ENCODE measurements at regions not wholly inside any gene's neighbourhood (a gene's known extent, or its start where the extent isn't known, plus 50 kb on each side); places are given as distances from the start of the nearest gene placed in this dataset.

GRCh38 chr21:35203093-35203977, 154.2 kb upstream of the RUNX1 start:
- in situ Hi-C loops (cut with HindIII; ENCODE audit: low sequenced_read_pairs), result no loop called here
- no peak overlapping the region for H3K4me3 ChIP-seq (ENCODE audit: low read depth, low read length)
- peak; percentile 93 for DNase-seq (ENCODE audit: low read depth, low spot score)
- TF ChIP-seq, protein P1, sequence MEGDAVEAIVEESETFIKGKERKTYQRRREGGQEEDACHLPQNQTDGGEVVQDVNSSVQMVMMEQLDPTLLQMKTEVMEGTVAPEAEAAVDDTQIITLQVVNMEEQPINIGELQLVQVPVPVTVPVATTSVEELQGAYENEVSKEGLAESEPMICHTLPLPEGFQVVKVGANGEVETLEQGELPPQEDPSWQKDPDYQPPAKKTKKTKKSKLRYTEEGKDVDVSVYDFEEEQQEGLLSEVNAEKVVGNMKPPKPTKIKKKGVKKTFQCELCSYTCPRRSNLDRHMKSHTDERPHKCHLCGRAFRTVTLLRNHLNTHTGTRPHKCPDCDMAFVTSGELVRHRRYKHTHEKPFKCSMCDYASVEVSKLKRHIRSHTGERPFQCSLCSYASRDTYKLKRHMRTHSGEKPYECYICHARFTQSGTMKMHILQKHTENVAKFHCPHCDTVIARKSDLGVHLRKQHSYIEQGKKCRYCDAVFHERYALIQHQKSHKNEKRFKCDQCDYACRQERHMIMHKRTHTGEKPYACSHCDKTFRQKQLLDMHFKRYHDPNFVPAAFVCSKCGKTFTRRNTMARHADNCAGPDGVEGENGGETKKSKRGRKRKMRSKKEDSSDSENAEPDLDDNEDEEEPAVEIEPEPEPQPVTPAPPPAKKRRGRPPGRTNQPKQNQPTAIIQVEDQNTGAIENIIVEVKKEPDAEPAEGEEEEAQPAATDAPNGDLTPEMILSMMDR (IDR thresholded peaks at IDR 0.05; ENCODE audit: low read depth, low read length), result no peak

DNA sequence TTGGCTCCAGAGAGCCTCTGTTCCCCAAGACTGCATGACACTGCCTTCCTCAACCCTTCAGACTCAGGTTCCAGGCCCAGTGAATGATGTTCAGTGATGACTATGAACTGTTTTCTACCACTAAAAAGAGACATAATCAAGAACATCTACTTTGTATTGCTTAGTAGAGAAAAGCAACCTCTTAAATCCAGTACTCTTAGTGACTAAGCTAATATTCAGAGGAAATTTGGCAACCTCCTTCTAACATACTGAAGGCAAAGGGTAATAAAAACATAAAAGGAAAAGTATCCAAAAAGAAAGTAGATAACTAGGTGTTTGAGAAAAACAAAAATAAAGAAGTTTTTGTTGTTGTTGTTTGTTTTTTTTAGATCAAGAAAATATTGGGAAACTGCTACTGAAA, 153.3 kb upstream of the RUNX1 start:
- H3K4me3 ChIP-seq (ENCODE audit: low read depth, low read length), result no peak overlapping the region
- TF ChIP-seq, protein P1 (IDR thresholded peaks at IDR 0.05; ENCODE audit: low read depth, low read length), result no peak
- in situ Hi-C loops (cut with HindIII; ENCODE audit: low sequenced_read_pairs), result no loop called here
- peak; percentile 55 for DNase-seq (ENCODE audit: low read depth, low spot score)

- no peak overlapping the region for H3K4me3 ChIP-seq (ENCODE audit: low read depth, low read length)
- TF ChIP-seq, protein P1 (IDR thresholded peaks at IDR 0.05; ENCODE audit: low read depth, low read length), result no peak
- in situ Hi-C loops (cut with HindIII; ENCODE audit: low sequenced_read_pairs), result no loop called here
- no peak for DNase-seq (ENCODE audit: low read depth, low spot score)
Measured at GRCh38 chr21:35201799-35202198, 152.7 kb upstream of the RUNX1 start.

DNA sequence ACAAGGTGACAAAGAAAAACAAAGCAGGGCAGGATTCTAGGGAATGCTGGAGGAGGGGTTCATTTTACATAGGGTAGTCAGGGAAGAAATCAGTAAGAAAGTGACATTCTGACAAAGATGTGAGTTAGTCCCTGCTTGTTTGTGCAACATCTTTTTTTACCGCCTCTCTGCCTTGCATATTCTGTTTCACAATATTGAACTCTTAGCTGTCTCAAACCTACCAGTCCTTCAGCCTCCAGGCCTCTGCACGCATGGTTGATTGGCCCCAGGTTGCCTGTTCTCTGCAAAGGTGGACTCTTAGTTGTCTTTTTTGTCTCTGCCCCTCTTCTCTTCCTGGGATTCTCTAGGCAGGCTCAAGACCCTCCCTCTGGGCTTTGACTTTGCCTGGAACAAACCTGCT, 152.2 kb upstream of the RUNX1 start:
- H3K4me3 ChIP-seq (ENCODE audit: low read depth, low read length), result no peak overlapping the region
- TF ChIP-seq, protein P1 (IDR thresholded peaks at IDR 0.05; ENCODE audit: low read depth, low read length), result no peak
- in situ Hi-C loops (cut with HindIII; ENCODE audit: low sequenced_read_pairs), result no loop called here
- no peak for DNase-seq (ENCODE audit: low read depth, low spot score)

DNA sequence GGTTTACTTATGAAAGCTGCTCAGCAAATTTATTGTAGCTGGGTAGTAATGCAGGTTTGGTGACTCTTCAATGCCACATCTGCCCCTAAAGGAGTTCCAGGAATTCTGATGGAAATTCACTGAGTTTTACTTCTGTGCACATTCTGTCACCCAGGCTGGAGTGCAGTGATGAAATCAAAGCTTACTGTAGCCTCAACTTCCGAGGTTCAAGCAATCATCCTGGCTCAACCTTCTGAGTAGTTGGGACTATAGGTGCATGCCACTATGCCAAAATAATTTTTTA, 150.6 kb upstream of the RUNX1 start:
- in situ Hi-C loops (cut with HindIII; ENCODE audit: low sequenced_read_pairs), result no loop called here

GRCh38 chr21:35198982-35199732, 150.1 kb upstream of the RUNX1 start:
- TF ChIP-seq, protein P1 (IDR thresholded peaks at IDR 0.05; ENCODE audit: low read depth, low read length), result no peak
- DNase-seq (ENCODE audit: low read depth, low spot score), result no peak
- no peak overlapping the region for H3K4me3 ChIP-seq (ENCODE audit: low read depth, low read length)
- in situ Hi-C loops (cut with HindIII; ENCODE audit: low sequenced_read_pairs), result no loop called here

More for the DNA sequence above, 150.6 kb upstream of the RUNX1 start:
- no peak for DNase-seq (ENCODE audit: low read depth, low spot score)
- H3K4me3 ChIP-seq (ENCODE audit: low read depth, low read length), result no peak overlapping the region
- TF ChIP-seq, protein P1 (IDR thresholded peaks at IDR 0.05; ENCODE audit: low read depth, low read length), result no peak
